ENCODE measurements at regions not wholly inside any gene's neighbourhood (a gene's known extent, or its start where the extent isn't known, plus 50 kb on each side); places are given as distances from the start of the nearest gene placed in this dataset.
"Not testable (repeated sequence)": the region's sequence is repeated elsewhere in the genome, so short reads cannot be mapped to it uniquely, and the experiment has no call there.

- H3K27ac ChIP-seq (ENCODE audit: low read depth, low read length): no peak overlapping the region
- no peak overlapping the region for H3K9ac ChIP-seq (ENCODE audit: low read length)
- no peak overlapping the region for H3K4me3 ChIP-seq (ENCODE audit: low read depth in 1 of 2, low read length in 2 of 2)
- H3K9me3 ChIP-seq (ENCODE audit: low read length): no peaks in the 10 kb centered on the region
- H3K4me1 ChIP-seq (ENCODE audit: insufficient read depth, low read length): no peaks in the 10 kb centered on the region
- no peaks in the 10 kb centered on the region for H3K27me3 ChIP-seq (ENCODE audit: control insufficient read depth in 1 of 2, insufficient read depth in 2 of 2, low read length in 2 of 2)
- H3K36me3 ChIP-seq (ENCODE audit: insufficient read depth, low read length): no peaks in the 10 kb centered on the region
These were observed 437.5 kb downstream of the TMEM232 start for GRCh38 chr5:110288766-110289511.

GRCh38 chr5:110289512-110289810, 437.0 kb downstream of the TMEM232 start:
- no peaks in the 10 kb centered on the region for H3K27me3 ChIP-seq (ENCODE audit: control insufficient read depth in 1 of 2, insufficient read depth in 2 of 2, low read length in 2 of 2)
- no peak overlapping the region for H3K9ac ChIP-seq (ENCODE audit: low read length)
- H3K36me3 ChIP-seq (ENCODE audit: insufficient read depth, low read length): no peaks in the 10 kb centered on the region
- no peak overlapping the region for H3K27ac ChIP-seq (ENCODE audit: low read depth, low read length)
- H3K9me3 ChIP-seq (ENCODE audit: low read length): no peaks in the 10 kb centered on the region
- H3K4me1 ChIP-seq (ENCODE audit: insufficient read depth, low read length): no peaks in the 10 kb centered on the region
- no peak overlapping the region for H3K4me3 ChIP-seq (ENCODE audit: low read depth in 1 of 2, low read length in 2 of 2)

GRCh38 chr5:110290542-110290941, 435.9 kb downstream of the TMEM232 start:
- no peaks in the 10 kb centered on the region for H3K27me3 ChIP-seq (ENCODE audit: control insufficient read depth in 1 of 2, insufficient read depth in 2 of 2, low read length in 2 of 2)
- no peak overlapping the region for H3K4me3 ChIP-seq (ENCODE audit: low read depth in 1 of 2, low read length in 2 of 2)
- H3K9me3 ChIP-seq (ENCODE audit: low read length): no peaks in the 10 kb centered on the region
- H3K4me1 ChIP-seq (ENCODE audit: insufficient read depth, low read length): no peaks in the 10 kb centered on the region
- no peak overlapping the region for H3K9ac ChIP-seq (ENCODE audit: low read length)
- no peak overlapping the region for H3K27ac ChIP-seq (ENCODE audit: low read depth, low read length)
- no peaks in the 10 kb centered on the region for H3K36me3 ChIP-seq (ENCODE audit: insufficient read depth, low read length)

DNA sequence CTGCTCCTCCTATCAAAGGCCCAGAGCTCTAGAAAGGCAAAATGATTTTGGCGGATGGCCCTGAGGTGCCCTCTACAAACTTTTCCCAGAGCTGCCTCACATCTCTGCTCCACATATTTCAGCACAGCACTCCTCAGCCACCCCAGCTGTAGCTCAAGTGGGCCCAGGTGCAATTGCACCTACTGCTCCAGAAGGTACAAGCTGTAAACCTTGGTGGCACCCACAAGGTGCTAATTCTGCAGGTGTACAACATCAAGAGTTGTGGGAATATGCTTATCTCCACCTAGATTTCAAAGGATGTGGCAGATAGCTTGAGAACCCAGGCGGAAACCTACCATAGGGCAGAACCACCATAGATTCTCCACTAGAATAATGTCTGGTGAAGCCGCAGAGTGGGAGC, 432.2 kb downstream of the TMEM232 start:
- no peaks in the 10 kb centered on the region for H3K36me3 ChIP-seq (ENCODE audit: insufficient read depth, low read length)
- H3K4me1 ChIP-seq (ENCODE audit: insufficient read depth, low read length): no peaks in the 10 kb centered on the region
- no peak overlapping the region for H3K27ac ChIP-seq (ENCODE audit: low read depth, low read length)
- H3K4me3 ChIP-seq (ENCODE audit: low read depth in 1 of 2, low read length in 2 of 2): no peak overlapping the region
- no peak overlapping the region for H3K9ac ChIP-seq (ENCODE audit: low read length)
- no peaks in the 10 kb centered on the region for H3K9me3 ChIP-seq (ENCODE audit: low read length)
- H3K27me3 ChIP-seq (ENCODE audit: control insufficient read depth in 1 of 2, insufficient read depth in 2 of 2, low read length in 2 of 2): no peaks in the 10 kb centered on the region

DNA sequence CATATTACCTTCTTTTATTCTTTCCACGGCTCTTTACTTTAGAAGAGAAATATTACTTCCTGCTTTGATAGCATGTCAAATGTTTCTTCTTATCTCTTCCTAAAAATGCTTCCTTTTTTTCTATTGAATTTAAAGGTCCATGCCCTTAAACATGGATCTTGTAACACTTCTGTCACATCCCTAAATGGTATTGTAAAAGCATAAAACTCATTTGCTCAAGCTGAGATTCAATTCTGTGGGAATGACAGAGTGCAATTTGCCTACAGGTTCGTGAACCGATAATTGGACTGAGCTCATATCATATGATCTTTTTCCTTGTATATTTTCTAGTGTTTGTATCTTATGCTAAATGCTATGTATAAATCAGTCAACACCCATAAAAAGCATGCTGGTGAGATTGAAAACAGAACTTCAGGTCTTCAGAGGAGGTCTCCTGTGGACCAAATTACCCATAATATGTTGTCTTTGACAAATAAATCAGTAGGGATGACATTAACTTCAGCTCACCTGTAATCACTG, 429.3 kb downstream of the TMEM232 start:
- Histone ChIP-seq H3K4me1 (ENCODE audit: insufficient read depth, low read length) (no peaks in the 10 kb centered on the region), H3K9ac (ENCODE audit: low read length) (no peak overlapping the region), H3K36me3 (ENCODE audit: insufficient read depth, low read length) (no peaks in the 10 kb centered on the region), H3K9me3 (ENCODE audit: low read length) (no peaks in the 10 kb centered on the region), H3K4me3 (ENCODE audit: low read depth in 1 of 2, low read length in 2 of 2) (no peak overlapping the region), H3K27ac (ENCODE audit: low read depth, low read length) (no peak overlapping the region), H3K27me3 (ENCODE audit: control insufficient read depth in 1 of 2, insufficient read depth in 2 of 2, low read length in 2 of 2) (no peaks in the 10 kb centered on the region)

DNA sequence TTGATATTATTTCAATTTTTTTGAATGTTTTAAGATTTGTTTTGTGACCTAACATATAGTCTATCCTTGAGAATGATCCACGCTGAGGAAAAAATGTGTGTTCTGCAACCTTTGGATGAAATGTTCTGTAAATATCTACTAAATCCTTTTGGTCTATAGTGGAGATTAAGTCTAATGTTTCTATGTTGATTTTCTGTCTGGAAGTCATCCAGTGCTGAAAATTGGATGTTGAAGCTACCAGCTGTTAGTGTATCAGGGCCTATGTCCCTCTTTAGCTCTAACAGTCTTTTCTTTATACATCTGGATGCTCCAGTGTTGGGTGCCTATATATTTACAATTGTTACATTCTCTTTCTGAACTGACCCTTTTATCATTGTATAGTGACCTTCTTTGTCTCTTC, 422.3 kb downstream of the TMEM232 start:
- Histone ChIP-seq H3K4me3 (ENCODE audit: low read depth in 1 of 2, low read length in 2 of 2) (no peak overlapping the region), H3K9ac (ENCODE audit: low read length) (no peak overlapping the region), H3K27ac (ENCODE audit: low read depth, low read length) (no peak overlapping the region), H3K27me3 (ENCODE audit: control insufficient read depth in 1 of 2, insufficient read depth in 2 of 2, low read length in 2 of 2) (no peaks in the 10 kb centered on the region), H3K36me3 (ENCODE audit: insufficient read depth, low read length) (no peaks in the 10 kb centered on the region), H3K4me1 (ENCODE audit: insufficient read depth, low read length) (no peaks in the 10 kb centered on the region), H3K9me3 (ENCODE audit: low read length) (no peaks in the 10 kb centered on the region)

DNA sequence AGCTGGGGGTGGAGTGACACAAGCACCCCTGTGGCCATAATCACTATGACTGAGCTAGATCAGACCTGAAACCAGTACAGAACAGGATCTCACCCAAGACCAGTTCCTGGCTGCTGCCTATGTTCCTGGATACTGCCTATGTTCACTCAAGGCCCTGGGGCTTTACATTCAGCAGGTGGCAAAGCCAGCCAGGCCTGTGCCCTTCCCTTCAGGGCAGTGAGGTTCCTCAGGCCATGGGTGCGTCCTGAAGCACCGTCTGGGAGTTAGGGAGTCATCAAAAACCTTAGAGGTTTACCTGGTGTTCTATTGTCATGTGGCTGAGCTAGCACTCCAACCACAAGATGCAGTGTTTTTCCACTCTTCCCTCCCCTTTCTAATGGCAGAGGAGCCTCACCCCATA, 419.8 kb downstream of the TMEM232 start:
- no peaks in the 10 kb centered on the region for H3K4me1 ChIP-seq (ENCODE audit: insufficient read depth, low read length)
- no peaks in the 10 kb centered on the region for H3K36me3 ChIP-seq (ENCODE audit: insufficient read depth, low read length)
- H3K4me3 ChIP-seq (ENCODE audit: low read depth in 1 of 2, low read length in 2 of 2): no peak overlapping the region
- H3K9ac ChIP-seq (ENCODE audit: low read length): no peak overlapping the region
- H3K27me3 ChIP-seq (ENCODE audit: control insufficient read depth in 1 of 2, insufficient read depth in 2 of 2, low read length in 2 of 2): no peaks in the 10 kb centered on the region
- H3K9me3 ChIP-seq (ENCODE audit: low read length): no peaks in the 10 kb centered on the region
- H3K27ac ChIP-seq (ENCODE audit: low read depth, low read length): no peak overlapping the region

DNA sequence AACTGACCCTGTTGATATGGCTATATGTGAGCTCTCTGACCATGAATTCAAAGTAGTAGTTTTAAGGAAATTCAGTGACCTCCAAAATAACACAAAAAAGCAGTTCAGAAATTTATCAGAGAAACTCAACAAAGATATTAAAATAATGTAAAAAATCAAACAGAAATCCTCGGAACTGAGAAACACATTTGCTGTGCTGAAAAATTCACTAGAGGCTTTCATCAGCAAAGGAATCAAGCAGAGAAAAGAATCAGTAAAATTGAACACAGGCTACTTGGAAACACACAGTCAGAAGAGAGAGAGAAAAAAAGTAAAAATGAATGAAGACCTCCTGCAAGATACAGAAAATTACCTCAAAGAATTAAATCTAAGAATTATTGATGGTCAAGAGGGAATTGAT, 417.2 kb downstream of the TMEM232 start:
- Histone ChIP-seq H3K27me3 (ENCODE audit: control insufficient read depth in 1 of 2, insufficient read depth in 2 of 2, low read length in 2 of 2) (no peaks in the 10 kb centered on the region), H3K4me1 (ENCODE audit: insufficient read depth, low read length) (no peaks in the 10 kb centered on the region), H3K9me3 (ENCODE audit: low read length) (no peaks in the 10 kb centered on the region), H3K27ac (ENCODE audit: low read depth, low read length) (no peak overlapping the region), H3K4me3 (ENCODE audit: low read depth in 1 of 2, low read length in 2 of 2) (no peak overlapping the region), H3K9ac (ENCODE audit: low read length) (no peak overlapping the region), H3K36me3 (ENCODE audit: insufficient read depth, low read length) (no peaks in the 10 kb centered on the region)

DNA sequence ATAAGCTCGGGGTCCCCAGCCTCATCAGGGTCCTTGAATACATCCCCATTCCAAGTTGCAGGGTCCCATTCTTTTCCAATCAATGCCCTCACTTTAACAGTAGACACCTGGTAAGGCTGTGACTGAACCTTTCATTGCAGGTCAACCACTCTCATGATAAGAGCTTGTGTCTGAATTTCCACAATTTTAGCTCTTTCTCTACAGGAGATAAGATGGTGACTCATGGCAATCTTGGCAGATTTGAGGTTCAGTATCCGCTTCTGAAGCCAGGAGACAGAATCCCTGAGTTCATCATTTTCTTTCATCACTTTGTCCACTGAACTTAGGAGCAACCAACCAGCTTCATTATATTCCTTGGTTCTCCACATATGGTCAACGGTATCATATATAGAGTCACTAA, 409.9 kb downstream of the TMEM232 start:
- not testable (repeated sequence) for H3K9ac ChIP-seq (ENCODE audit: low read length); H3K27me3 ChIP-seq (ENCODE audit: control insufficient read depth in 1 of 2, insufficient read depth in 2 of 2, low read length in 2 of 2)

GRCh38 chr5:110321117-110321516, 405.4 kb downstream of the TMEM232 start:
- Histone ChIP-seq H3K27me3 (ENCODE audit: control insufficient read depth in 1 of 2, insufficient read depth in 2 of 2, low read length in 2 of 2) (no peaks in the 10 kb centered on the region), H3K4me3 (ENCODE audit: low read depth in 1 of 2, low read length in 2 of 2) (no peak overlapping the region), H3K4me1 (ENCODE audit: insufficient read depth, low read length) (no peaks in the 10 kb centered on the region), H3K9ac (ENCODE audit: low read length) (no peak overlapping the region), H3K27ac (ENCODE audit: low read depth, low read length) (no peak overlapping the region), H3K9me3 (ENCODE audit: low read length) (no peaks in the 10 kb centered on the region), H3K36me3 (ENCODE audit: insufficient read depth, low read length) (no peaks in the 10 kb centered on the region)

More for the DNA sequence above, 409.9 kb downstream of the TMEM232 start:
- not testable (repeated sequence) for H3K4me1 ChIP-seq (ENCODE audit: insufficient read depth, low read length); H3K4me3 ChIP-seq (ENCODE audit: low read depth in 1 of 2, low read length in 2 of 2); H3K9me3 ChIP-seq (ENCODE audit: low read length); H3K27ac ChIP-seq (ENCODE audit: low read depth, low read length); H3K36me3 ChIP-seq (ENCODE audit: insufficient read depth, low read length)

DNA sequence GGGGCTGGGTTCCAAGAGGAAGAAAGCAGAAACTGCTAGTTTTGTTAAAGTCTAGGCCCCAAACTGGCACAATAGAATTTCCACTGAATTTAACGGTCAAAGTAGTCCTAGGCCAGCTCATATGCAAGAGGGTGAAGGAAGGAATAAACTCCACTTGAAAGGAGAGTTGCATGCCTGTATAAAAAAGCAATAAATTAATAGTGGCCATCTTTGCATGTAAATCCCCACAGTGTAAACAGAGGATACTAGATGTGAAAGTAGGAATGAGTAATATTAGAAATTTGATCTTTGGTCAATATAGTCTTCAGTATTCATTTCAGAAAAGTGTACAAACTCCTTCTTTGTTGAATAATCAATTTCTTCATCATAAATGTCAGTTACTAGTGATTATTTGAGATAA, 403.1 kb downstream of the TMEM232 start:
- H3K27me3 ChIP-seq (ENCODE audit: control insufficient read depth in 1 of 2, insufficient read depth in 2 of 2, low read length in 2 of 2): no peaks in the 10 kb centered on the region
- no peaks in the 10 kb centered on the region for H3K36me3 ChIP-seq (ENCODE audit: insufficient read depth, low read length)
- no peaks in the 10 kb centered on the region for H3K4me1 ChIP-seq (ENCODE audit: insufficient read depth, low read length)
- H3K27ac ChIP-seq (ENCODE audit: low read depth, low read length): no peak overlapping the region
- no peak overlapping the region for H3K4me3 ChIP-seq (ENCODE audit: low read depth in 1 of 2, low read length in 2 of 2)
- H3K9ac ChIP-seq (ENCODE audit: low read length): no peak overlapping the region
- no peaks in the 10 kb centered on the region for H3K9me3 ChIP-seq (ENCODE audit: low read length)

DNA sequence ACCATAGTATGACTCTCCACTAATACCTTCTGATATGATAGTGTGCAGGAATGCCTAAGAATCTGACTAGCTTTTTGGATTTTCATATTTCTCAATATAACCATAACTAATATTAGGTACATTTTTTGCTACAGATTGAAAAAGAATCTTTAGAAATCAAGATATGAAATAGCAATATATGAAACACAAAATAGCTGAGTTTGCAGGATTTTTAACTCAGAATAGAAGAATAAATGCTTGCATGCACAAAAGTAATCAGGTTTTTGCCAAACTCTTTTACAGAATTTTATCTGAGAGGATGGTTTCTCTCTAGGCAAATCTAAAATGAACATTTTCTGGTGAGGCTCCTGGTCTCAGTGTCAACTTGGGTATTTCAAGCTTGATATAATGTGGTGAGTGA, 402.6 kb downstream of the TMEM232 start:
- H3K9me3 ChIP-seq (ENCODE audit: low read length): no peaks in the 10 kb centered on the region
- no peak overlapping the region for H3K9ac ChIP-seq (ENCODE audit: low read length)
- H3K27ac ChIP-seq (ENCODE audit: low read depth, low read length): no peak overlapping the region
- H3K4me3 ChIP-seq (ENCODE audit: low read depth in 1 of 2, low read length in 2 of 2): no peak overlapping the region
- no peaks in the 10 kb centered on the region for H3K36me3 ChIP-seq (ENCODE audit: insufficient read depth, low read length)
- H3K27me3 ChIP-seq (ENCODE audit: control insufficient read depth in 1 of 2, insufficient read depth in 2 of 2, low read length in 2 of 2): no peaks in the 10 kb centered on the region
- no peaks in the 10 kb centered on the region for H3K4me1 ChIP-seq (ENCODE audit: insufficient read depth, low read length)

Data from muscle layer of colon (tissue), 2 donors.